22Rv1 (cell line): ENCODE measurements at regions not wholly inside any gene's neighbourhood (a gene's known extent, or its start where the extent isn't known, plus 50 kb on each side); places are given as distances from the start of the nearest gene placed in this dataset.

Experiments used
- CTCF ChIP-seq: fragments of 450-650 bp; IDR thresholded peaks from 2 replicates; pipeline ENCODE4 v1.5.1; 2017; ENCODE audit warnings: mild to moderate bottlenecking
- ZFX ChIP-seq: fragments of 450-650 bp; IDR thresholded peaks from 2 replicates; pipeline ENCODE4 v1.6.1; 2017; ENCODE audit warnings: antibody characterized with exemption, borderline replicate concordance

DNA sequence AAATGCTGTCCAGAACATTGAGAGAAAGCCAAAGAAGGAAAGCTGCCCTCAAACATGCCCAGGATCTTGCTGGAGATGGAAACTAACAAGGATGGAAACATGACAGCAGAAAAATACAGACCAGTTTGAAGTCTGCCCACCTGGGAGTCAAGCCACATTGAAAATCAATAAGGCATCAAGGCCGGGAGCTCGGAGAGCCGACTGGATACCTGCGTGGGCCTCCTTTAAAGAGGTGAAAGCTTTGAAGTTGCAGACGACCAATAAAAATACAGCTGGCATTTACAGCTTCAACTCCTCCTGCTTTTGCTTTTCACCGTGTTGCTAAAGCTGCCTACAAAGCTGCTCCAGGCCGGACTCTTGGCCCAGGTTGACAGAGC is 279.7 kb downstream of the SRBD1 start:
- TF ChIP-seq CTCF (no peak), ZFX (no peak)
